Suppressor macrophage (primary cell): ENCODE measurements at regions not wholly inside any gene's neighbourhood (a gene's known extent, or its start where the extent isn't known, plus 50 kb on each side); places are given as distances from the start of the nearest gene placed in this dataset.

Source experiments
- DNase-seq, 4 experiments: peaks; one replicate each; pipeline ENCODE4 v3.0.0-alpha.2; 2020 to 2022

DNA sequence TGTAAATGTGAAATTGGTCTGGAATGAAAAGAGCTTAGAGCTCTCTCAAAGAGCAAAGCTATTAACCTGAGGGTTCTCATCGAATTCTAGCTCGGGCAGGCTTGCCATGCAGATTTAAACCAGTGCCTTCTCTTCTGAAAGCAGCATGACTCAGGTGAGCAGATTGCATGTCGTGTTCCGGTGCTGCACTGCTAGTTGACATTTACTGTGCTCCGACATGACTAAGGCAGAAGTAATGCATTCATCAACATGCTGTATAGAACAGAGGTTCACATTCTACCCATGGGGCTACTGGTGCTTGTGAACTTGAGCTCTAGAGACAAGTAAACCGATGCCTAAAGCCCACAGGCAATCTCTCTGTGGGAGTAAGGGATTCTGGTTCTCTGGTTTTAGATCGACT lies 947.7 kb downstream of the EFNB2 start:
- no peak for DNase-seq

DNA sequence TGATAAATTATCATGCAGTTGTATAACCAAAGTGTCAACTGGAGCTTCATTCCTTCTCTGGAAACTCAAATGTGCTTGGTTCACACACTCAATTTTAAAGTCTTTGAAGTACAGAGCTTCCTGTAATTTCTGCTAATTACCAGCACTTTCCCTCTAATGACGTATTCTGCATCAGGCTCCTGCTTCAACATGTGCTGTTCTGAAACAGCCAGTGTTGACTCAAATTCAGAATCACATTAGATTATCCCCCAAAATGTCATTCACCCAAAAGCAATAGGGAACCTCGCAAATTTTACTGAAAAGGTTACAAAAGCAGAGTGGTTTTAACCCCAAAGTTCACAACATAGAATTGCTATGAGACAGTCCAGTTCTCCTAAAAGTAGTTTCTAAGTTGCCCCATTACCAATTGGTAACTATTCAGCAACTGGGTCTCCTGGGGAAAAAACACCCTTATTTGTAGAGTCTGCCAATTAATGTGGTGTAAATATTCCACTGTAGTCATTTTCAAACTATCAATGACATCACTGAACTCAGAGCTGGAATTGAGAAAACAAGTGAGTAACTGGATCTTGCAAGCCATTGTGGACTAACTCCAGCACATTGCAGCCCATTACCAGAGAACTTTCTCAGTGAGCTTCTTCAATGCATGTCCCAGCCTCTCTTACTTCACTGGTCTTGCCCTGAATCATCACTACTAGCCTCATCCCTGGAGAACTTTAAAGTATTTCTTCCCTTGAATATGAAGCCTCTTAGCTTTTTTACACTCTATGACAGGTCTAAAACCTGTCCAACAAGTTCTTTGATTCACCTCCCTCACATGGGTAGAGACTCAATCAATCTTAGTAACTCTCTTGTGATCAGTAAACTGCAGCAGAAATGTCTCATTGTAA lies 955.4 kb downstream of the EFNB2 start:
- DNase-seq: no peak

DNA sequence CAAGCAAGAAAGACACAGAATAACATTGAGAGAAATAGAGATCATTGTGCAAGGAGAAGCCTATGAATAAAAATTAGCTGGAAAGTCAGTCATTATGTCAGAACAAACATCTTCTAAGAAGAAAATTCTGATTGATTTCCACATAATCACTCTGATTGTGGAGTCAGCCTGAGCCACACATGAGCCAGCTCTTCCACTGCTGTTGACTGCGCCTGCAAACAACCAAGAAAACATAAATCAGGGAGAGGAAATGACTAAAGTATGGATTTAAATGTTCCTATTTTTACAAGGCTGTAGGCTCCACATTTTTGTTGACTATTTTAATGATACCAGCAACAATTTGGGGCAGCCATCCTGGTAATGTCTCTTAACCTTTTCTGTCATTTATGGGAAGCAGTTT lies 962.3 kb downstream of the EFNB2 start:
- no peak for DNase-seq

DNA sequence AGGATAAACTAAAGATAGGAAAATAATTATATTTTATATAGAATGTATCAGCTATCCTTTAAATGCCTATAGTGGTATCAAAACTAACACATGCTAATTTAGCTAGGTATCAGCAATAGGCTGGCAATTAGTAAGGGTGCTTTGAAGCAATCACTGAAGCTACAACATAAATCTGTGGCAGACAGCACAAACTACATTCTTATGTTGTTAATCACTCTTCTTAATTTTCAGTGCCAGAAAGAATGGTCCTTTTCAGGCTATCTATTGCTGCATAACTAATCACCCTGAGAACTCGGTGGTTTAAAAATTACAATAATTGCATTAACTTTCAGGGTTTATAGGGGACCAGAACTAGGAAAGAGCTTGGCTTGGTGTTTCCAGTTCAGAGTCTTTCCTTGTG lies 963.1 kb downstream of the EFNB2 start:
- DNase-seq: no peak

DNA sequence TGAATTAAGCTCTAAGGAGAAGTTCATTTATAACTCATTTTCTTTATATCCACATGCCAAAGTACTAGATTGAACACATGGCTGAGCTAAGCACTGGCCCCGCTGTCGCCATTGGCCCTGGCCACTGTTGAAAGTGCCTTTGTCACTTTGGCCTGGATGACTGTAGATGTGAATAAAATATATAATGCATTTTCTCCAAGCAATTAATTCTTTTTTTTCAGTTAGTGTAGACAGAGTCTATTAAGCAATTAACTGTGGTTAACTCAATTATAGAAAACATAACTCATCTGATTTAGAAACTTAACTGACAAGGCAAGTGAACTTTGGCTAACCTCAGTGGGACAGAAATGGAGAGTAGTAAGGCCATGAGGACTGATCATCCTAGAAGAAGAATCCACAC lies 965.6 kb downstream of the EFNB2 start:
- no peak for DNase-seq

DNA sequence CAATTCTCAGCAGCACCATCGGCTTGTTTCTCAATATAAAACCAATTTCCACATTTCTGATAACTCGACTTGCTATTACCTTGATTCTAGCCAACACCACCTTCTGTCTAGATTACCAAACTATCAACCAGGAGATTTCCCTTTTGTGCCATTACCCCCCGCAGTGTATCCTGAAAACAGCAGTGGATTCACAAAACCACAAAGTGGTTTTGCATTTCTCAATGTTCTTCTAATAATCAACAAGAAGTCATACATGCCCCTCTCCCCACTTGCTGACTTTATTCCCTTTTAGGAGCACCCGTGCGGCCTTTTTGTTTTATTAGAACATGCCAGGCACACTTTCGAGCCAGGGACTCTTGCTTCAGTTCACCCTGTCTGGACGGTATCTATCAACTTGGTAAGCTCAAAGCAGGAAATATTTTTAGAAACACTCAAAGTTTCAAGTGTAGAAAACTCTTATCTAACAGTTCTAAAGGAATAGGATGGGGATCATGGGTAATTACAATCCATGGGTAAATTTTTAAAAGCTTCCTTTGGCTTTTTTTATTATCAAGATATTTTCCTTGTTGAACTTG lies 967.4 kb downstream of the EFNB2 start:
- no peak for DNase-seq

DNA sequence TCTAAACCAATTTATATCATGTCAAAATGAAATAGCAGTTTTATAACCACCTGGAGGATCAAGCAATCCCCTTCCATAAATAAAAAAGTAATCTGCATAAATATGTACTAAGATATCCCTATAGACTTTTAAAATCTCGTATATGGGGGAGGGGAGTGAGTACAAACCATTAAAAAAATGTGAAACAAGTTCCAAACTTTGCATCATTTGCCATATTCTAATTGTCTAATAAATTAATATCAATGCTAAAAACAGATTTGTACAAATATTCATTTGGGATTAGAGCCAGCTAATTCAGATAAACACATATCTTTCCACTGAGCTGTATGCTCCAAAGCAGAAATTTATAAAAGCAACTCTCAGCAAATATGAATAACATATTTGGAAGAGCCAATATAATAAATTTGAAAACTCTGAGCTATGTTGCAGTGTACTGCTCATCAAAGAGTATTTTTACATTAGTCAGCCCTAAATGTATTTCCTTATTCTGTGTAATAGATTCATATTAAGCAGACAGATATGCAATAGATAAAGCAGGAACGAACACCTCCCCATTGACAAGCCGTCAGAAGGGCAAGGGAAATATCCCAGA lies 970.2 kb downstream of the EFNB2 start:
- DNase-seq: no peak

DNA sequence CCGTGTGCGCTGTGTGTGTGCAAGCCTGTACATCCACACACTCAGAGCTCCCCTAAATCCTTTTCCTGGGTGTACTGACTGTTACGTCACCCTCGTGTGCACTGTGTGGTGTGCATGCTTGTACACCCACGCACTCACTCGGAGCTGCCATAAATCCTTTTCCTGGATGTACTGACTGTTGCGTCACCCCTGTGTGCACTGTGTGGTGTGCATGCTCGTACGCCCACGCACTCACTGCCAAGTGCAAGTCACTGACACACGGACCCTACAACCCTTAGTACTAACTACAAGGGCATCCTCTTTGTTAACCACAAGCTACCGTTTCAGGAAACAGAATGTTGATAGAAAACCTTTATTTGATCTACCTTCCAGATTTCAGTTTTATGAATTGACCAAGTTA lies 983.4 kb downstream of the EFNB2 start:
- no peak for DNase-seq

DNA sequence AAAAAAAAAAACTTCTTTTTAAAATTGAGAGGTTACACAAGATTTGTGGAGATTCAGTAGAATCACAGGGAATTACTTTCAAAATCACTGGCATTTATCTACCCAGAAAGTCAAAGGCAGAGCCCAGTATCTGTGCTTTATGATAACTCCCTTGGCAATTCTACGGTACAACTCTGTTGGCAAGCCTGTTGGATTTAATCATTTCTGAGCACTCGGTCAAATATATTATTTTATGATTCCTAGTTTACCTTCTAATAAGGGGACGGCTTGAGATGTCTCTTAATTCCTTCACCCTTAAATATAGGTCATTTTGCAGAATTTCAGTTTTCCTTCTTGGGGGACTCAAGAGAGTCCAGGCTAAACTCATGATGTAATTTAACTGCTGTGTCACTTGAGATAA lies 987.6 kb downstream of the EFNB2 start:
- no peak for DNase-seq

DNA sequence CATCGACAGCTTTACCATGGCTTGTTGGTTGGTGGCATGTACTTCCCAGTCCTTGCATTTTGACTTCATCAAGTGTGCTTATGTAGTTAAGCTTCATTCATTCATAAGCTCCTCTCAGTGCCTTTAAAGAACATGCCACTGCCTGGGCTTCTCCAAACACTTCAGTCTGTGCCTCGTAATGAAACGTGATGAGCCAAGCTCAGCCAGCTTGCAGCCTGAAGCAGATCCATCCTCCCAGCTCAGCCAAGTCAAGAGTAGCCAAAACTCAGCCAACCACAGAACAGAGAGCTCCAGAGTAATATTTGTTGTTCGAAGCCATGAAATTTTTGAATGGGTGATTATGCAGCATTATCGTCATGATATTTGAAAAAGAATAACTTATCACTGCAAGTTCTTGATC lies 989.7 kb downstream of the EFNB2 start:
- no peak for DNase-seq

DNA sequence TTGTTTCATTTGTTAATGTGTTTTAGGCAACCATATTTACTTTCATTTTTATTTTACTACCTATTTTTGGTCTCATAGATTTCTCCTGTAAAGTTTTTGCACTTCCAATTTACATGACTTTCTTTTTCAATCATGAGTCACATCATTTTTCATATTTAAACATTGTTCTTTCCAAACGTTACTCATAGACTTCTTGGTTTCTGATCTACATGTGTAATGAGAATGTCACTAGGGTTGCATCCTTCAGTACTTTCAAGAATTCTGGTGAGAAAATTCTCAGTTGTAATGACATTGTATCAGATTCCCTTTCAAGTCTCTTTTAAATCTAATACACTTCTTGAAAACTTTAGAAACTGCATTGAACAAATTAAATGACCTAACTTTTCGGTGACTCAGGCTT lies 991.7 kb downstream of the EFNB2 start:
- DNase-seq: no peak

DNA sequence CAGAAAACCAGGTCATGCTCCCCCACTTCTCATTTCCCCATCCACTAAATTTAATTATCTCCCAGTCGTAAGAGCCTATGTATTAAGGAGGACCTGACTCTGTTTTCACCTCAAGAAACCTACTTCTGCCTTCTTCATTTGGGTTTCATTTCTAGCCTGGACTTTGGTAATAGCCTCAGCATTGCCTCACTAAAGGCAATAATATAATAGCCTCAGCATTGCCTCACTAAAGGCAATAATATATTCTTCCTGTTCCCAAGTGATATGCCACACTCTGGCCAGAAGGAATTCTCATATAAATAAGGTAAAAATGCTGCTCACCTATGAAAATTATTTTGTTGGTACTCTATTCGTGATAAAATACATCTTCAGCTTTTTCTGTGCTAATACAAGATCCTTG lies 993.9 kb downstream of the EFNB2 start:
- no peak for DNase-seq

DNA sequence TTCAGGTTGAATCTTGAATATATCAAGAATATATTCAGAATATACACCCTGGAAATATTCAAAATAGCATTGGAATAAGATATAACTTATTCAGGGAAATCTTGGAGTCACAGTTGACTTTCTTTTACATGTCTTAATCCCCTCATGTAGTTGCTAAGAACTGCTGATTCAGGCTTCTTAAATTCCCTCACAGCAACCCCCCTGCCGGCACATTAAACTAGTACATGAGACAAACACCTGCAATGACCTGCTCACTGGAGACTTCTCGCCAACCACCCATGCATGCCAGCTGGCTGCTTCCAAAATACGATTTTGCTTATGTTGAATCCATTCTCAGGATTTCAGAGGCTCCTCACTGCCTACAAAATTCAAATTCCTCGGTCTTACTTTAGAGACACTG lies 997.1 kb downstream of the EFNB2 start:
- DNase-seq: no peak

DNA sequence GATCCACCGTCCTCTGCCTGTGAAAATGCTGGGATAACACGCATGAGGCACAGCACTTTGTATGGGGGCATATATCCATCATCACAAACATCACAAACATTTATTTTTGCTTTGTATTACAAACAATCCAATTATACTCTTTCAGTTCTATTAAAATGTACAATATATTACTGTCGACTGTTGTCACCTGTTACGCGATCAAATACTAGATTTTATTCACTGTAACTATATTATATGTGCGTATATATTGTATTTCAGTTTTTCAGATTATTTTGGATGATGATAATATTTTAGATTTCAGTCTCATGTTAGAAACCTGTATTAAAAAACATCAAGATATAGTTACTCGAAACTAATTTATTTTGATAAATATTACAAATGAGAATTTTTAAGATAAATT lies 998.3 kb downstream of the EFNB2 start:
- no peak for DNase-seq

DNA sequence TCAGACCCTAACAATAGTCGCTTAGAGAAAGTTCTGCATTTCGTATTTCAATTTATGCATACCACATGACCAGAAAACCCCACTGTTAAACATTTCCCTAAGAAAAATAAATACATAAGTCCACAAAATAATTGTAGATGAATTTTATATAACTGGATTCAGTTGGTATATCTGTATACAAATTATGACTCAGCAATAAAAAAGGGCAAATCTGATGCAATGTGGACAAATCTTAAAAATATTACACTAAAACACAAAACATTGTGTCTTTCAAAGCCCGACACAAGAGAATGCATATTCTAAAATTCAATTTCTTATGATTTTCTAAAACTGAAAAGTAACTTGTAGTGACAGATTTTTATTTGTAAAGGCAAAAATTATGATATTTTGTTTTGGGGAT lies 1005.0 kb downstream of the EFNB2 start:
- DNase-seq: no peak

DNA sequence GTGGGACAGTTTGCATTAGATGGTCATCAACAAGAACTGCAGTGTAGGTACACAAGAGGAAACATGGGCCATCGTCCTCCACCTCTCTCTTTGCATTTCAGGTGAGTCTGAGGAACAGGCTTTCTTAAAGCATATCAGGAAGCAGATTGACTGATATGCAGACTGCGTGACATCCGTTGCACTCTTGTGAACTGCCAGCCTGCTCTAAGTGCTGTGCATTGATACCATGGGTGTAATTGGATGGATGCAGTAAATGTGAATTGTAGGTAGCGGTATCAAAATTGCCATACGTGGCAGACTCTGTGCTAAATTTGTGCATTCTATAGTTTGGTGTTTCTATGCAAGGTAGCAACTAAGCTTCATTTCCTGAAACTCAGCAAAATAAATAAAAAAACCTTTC lies 1008.3 kb downstream of the EFNB2 start:
- no peak for DNase-seq

DNA sequence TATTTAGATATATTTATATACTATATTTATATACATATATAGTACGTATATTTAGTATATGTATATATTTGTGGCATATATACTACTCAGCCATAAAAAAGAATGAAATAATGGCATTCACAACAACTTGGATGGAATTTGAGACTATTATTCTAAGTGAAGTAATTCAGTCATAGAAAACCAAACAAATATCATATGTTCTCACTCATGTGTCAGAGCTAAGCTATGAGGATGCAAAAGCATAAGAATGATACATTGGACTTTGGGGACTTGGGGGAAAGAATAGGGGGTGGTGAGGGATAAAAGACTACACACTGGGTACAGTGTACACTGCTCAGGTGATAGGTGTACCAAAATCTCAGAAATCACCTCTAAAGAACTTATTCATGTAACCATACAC lies 1015.7 kb downstream of the EFNB2 start:
- DNase-seq: no peak

DNA sequence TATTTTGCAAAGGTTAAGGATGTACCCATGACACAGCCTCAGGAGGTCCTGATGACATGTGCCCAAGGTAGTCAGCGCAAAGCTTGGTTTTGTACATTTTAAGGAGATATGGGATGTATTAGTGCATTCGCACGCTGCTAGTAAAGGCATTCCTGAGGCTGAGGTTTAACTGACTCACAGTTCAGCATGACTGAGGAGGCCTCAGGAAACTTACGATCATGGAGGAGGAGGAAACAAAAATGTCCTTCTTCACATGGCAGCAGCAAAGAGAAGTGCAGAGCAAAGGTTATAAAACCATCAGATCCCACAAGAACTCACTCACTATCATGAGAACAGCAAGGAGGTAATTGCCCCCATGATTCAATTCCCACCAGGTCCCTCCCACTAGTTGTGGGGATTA lies 1017.4 kb downstream of the EFNB2 start:
- DNase-seq: no peak

DNA sequence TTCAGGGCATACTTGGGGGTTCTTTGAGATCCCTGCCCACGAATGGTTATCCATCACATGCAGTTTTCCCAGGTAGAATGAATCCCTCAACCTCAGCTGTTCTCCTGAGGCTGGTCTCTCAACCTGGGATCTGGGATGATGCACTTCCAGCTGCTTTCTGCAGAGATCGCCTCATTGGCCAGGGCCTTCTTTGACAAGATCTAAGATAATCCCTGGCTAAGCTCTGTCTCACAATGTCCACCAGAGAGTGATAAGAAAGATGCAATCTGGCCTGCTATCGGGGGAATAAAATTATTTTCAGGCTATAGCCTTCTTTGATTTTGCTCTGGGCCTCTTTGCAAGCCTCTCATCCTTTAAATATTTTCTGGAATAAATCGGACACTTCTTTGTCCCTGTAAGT lies 1021.1 kb downstream of the EFNB2 start:
- DNase-seq: no peak

DNA sequence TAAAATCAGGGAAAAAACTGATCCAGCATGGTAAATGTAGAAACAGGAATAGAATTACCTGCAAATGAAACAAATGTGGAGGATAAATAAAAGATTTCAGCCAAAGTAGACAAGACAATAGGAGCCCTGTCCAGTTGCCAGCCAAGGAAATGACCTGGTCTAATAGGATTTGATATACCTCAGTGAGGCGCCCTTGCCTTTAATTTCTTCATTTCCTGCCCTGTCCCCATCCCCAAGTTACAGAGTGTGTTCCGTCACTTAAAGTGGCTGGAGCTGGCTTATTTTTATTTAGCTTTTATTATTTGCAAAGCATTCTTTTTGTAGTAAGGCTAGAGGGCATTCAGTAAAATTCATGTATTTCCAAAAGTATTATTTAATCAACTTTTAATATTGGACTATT lies 1022.0 kb downstream of the EFNB2 start:
- DNase-seq: no peak

DNA sequence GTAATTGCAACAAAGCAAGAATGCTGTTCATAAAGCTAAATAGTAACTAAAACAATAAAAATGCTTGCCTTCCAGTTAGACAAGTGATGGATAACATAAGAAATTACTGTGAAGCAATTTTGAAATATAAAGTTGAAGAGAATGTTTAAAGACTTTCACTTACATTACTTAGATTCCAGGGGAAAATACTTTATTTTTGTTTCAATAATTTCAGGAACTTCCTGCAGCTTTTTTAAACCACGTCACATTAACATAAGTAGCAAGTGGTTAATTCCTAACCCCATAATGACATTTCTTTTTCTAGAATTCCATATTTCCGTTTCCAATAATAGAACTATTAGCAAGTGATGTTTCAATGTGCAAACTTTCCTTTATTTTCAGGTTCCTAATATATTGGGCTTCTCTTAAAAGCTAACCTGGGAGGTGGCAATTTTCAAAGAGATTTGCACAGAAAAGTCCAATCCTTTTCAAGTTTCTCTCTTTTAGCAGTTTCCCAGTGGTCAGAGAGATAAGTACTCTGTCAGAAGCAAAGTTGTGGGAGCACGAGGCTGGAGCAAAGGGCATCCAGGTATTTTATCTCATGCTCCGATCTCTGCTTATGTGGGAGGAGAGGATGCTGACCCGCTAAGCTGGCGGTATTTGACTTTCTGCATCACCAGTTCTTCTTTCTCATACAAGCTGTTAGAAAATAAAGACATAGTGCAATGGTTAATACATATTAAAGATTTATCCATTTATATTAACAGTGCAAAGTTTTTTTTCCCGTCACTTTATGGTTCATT lies 1025.3 kb downstream of the EFNB2 start:
- no peak for DNase-seq

DNA sequence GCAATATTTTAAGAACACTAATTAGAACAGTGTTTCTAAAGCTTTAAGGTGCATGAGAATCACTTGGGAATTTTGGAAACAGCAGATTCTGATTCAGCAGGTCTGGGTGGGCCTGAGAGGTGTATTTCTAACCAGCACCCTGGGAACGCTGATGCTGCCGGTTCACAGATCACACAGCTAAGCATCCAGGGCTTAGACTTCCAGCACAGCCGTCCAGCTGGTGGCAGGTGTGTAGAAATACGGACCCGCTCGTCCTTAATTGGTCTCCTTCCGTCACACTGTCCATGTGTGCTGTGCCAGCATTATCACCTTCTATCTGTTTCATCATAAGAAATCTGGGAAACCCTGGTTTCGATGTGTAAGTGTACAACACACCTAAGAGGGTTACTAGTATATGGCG lies 1029.0 kb downstream of the EFNB2 start:
- no peak for DNase-seq

DNA sequence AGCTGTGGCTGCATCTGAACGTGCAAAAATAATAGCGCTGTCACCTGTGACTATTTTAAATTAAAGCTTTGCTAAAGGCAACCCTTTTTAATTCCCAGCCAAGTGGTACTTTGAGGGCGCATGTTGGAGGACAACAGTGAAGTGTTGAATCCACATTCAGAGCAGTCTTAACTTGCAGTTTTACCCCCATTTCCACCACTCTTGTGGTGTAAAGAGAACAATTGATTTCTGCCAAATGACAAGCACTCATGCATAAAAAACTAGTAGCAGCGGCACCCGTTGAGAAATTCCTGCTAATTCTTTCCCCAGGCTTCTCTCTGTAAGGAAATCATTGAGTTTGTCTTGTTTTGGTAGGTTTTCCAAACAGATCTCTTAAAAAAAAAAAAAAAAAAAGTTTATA lies 1033.3 kb downstream of the EFNB2 start:
- DNase-seq: no peak

DNA sequence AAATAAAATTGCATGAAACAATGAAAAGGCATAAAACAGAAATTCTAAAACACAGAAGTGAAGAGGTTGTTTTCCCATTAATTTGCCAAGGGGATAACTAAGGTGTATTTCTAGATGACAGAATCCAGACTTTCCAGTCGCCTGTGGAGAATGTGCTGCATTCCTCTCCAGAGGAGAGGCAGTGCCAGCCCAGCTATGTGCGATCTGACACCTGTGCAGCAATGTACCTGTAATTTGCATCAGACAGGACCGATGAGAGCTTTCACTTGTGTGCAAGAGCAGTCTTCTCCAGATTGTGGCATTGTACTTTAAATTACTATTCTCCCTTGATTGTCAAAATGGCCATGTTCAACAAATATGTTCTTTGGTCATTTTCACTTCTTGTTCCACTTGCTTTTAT lies 1037.9 kb downstream of the EFNB2 start:
- no peak for DNase-seq
